Hepatocyte (in vitro differentiated cells): ENCODE measurements at regions not wholly inside any gene's neighbourhood (a gene's known extent, or its start where the extent isn't known, plus 50 kb on each side); places are given as distances from the start of the nearest gene placed in this dataset.

Experiments used
- CTCF ChIP-seq: fragments of 200-600 bp; sonication (generic); IDR thresholded peaks from 2 replicates; pipeline ENCODE4 v1.5.1; 2016; ENCODE audit warnings: antibody characterized with exemption, mild to moderate bottlenecking; ENCODE audit not compliant: poor library complexity
- EZH2 ChIP-seq: fragments of 200-600 bp; sonication (generic); IDR thresholded peaks from 2 replicates; pipeline ENCODE4 v1.6.1; 2016; ENCODE audit warnings: antibody characterized with exemption, mild to moderate bottlenecking, borderline replicate concordance
- EZH2phosphoT487 ChIP-seq: fragments of 200-600 bp; sonication (generic); IDR thresholded peaks from one replicate; pipeline ENCODE4 v1.6.1; 2018; ENCODE audit warnings: antibody characterized with exemption, mild to moderate bottlenecking, low read depth, moderate library complexity; ENCODE audit not compliant: unreplicated experiment, severe bottlenecking

GRCh38 chr1:200250469-200250868 lies 159.4 kb downstream of the ZNF281 start:
- TF ChIP-seq CTCF (no peak), EZH2phosphoT487 (no peak), EZH2 (no peak)
